GM12892 (cell line): ENCODE measurements at regions not wholly inside any gene's neighbourhood (a gene's known extent, or its start where the extent isn't known, plus 50 kb on each side); places are given as distances from the start of the nearest gene placed in this dataset.

Source experiments
- DNase-seq: peaks from one replicate; pipeline ENCODE4 v3.0.0; 2011; ENCODE audit not compliant: insufficient read length
- FAIRE-seq: peaks from 2 replicates; lab custom pipeline; 2011; peaks lifted over from hg19 to GRCh38; lab: Jason Lieb, UNC
- POLR2A ChIP-seq: IDR thresholded peaks from 2 replicates; pipeline ENCODE4 v1.6.1; 2011; ENCODE audit warnings: low read depth, low read length, control low read depth
- POLR2AphosphoS5 ChIP-seq: IDR thresholded peaks from 2 replicates; pipeline ENCODE4 v1.6.1; 2011; ENCODE audit warnings: low read depth, low read length, control low read depth
- TAF1 ChIP-seq: IDR thresholded peaks from 2 replicates; pipeline ENCODE4 v1.6.1; 2011; ENCODE audit warnings: low read depth, mild to moderate bottlenecking, control low read depth, low read length, borderline replicate concordance

DNA sequence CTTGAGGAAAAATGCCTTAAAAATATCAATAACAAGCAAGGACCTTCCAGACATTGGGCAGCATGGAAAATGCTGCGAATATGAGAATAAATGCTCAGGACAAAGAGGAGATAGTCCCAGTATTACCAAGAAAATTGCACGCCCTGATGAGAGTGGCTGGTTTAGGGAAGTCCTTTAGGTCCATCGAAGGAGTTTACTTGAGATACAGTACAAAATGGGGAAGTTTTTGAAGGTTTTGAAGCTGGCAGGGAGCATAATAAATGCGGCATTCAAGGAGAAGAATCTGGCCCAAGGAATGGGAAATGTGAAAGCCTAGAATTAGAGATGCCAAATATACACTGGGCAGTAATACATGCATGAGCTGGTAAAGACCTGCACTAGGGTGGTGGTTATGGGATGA is 90.2 kb upstream of the SPATS2L start:
- DNase-seq = no peak

DNA sequence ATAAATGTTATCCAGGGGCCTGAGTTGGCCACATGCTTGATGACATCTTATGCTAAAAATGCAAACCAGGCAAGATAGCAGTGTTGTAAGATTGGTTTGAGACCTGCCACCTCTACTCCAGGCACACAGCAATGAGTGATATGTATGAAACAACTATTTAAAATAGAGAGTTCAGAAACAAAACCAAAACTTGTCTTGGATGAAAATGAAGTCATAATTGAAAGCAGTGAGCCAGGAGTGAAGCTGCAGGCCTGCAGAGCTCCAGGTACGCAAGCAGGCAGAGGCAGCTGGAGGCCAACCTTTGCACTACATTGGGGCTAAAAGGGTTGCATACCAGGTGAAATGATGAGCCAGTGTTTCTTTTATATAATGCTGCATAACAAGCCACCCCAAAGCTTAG is 89.2 kb upstream of the SPATS2L start:
- no peak for FAIRE-seq
- DNase-seq = no peak
- TF ChIP-seq POLR2AphosphoS5 (no peak), TAF1 (no peak), POLR2A (no peak)

More for the DNA sequence above, 90.2 kb upstream of the SPATS2L start:
- TF ChIP-seq POLR2A (no peak), POLR2AphosphoS5 (no peak), TAF1 (no peak)
- FAIRE-seq = no peak

GRCh38 chr2:200218645-200219044 is 87.8 kb upstream of the SPATS2L start:
- DNase-seq (no peak), FAIRE-seq (no peak)
- TF ChIP-seq POLR2A = no peak

DNA sequence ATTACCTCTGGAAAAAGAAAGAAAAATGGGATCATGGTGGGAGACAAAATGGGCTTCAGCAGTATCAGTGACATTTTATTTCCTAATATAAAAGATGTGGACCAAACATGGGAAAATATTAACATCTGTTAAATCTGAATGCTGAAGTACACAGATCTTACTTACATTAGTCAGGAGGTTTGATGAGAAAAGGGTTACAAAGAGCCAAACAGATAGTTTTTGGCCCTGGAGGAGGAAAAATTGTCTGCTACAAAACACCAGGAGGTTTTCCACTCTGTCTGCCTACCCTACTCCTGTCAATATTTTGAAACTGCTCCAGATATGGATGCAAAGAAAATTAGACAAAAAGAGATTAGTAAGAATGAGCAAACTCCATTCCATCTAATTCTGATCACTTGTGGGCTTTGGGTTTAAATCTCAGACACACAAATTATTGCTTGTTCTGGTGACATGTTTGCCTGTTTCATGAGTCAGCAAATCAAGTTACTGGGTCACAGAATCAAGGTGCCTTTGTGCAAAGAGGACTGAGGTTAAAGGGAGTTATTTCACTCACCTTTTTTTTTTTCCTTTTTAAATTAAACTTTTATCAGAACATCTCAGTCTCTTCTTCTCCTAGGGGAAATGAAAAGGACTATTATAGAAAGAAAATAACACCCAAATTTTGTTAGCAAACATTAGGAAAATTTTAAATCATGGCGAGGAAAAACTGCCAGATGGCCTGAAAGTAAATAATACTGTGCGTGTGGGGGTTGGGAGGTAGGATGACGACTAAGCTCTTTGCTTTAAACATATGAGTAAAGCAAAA is 87.0 kb upstream of the SPATS2L start:
- no peak for FAIRE-seq
- TF ChIP-seq POLR2A = no peak
- TF ChIP-seq TAF1 = no peak
- TF ChIP-seq POLR2AphosphoS5 = no peak
- no peak for DNase-seq

DNA sequence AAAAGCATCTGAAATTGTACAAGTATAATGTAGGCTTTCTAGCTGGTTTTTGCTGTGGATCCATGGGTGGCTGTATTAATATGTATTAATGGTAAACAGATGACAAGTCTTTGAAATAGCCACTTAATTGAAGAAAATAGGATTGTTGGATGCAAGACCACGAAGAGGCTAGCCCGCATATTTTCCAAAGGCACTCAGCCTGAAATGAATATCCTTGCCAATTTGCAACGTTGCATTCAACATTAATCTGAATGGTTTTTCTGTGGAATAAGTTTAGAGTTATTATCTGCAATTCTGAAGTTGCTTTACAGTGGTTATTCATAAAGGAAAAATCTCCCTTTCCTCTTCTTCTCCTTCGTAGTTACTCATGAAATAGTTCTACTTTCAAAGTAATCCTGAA is 86.2 kb upstream of the SPATS2L start:
- DNase-seq (no peak), FAIRE-seq (no peak)
- TF ChIP-seq TAF1 (no peak), POLR2AphosphoS5 (no peak), POLR2A (no peak)

DNA sequence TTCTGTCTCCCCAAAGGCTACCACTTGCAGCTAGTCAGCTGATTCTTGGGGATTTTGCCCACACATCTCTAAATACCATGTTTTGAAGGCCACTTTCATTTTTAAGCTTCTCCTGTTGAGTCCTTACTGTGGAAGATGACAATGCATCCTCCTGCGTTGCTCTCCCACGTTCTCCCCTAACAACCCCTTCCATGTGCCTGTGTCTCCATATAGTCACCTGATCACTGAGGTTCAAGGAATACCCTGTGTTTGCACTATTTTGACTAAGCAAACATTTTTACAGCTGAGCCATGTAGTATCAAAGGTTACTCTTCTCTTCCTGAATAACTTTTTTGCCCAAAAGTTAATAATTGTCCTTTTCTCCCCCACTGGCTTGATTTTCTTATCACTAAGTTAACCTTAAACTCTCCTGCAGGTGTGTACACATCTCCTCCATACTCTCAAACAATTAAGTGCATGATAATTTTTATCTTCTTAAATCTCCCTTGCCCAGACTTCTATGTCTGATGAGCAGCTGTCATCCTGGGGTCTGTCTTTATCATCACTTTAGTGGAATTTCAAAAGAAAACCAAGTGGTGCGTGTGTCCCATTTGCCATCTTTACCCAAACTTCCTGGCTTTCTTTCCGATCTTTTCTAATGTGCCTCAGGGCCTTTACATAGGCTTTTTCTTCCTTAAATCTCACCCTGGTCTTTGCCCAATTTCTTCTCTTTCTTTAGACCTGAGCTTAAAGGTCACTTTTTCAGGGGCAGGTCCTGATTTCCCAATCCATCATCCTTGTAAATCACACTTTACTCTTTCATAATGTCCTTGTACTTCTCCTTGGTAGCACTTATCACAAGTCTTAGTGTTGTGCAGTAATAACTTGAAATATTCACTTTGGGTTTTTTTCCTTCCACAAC is 85.2 kb upstream of the SPATS2L start:
- no peak for TF ChIP-seq POLR2AphosphoS5
- TF ChIP-seq TAF1 = no peak
- TF ChIP-seq POLR2A = no peak
- no peak for DNase-seq
- FAIRE-seq = no peak

DNA sequence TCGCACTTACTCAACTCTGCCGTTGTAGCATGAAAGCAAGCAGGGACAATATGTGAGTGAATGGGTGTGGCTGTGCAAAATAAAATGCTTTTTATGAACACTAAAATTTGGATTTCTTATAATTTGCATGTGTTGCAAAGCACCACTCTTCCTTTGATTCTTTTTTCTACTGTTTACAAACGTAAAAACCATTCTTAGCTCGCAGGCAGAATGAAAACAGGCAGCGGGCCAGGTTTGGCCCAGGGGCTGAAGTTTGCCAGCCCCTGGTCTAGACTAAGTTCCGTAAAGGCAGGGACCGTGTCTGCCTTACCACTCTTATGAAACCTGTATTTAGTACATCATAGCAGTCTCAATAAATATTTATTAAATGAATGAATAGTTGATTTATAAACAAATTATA is 83.7 kb upstream of the SPATS2L start:
- FAIRE-seq = no peak
- TF ChIP-seq POLR2A (no peak), TAF1 (no peak), POLR2AphosphoS5 (no peak)
- no peak for DNase-seq

GRCh38 chr2:200223205-200223784 is 83.2 kb upstream of the SPATS2L start:
- DNase-seq (no peak), FAIRE-seq (no peak)
- no peak for TF ChIP-seq POLR2AphosphoS5
- no peak for TF ChIP-seq TAF1
- no peak for TF ChIP-seq POLR2A

DNA sequence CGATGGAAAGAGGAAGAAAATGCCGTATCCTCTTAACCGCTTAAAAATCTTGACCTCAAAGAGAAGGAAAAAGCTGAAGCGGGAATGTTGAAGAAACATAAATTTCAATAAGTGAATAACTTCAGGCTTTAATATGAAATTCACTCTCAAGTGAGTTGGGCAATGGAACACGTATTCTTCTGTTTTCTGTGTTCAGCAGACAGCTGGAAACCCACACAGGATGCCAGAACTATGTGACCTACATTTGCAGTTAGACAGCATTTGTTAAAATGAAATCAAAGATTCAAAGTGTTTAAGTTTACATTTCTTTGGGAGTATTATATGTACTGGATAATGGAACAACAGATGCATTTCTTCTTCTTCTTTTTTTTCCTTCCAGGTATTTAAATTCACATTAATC is 80.5 kb upstream of the SPATS2L start:
- FAIRE-seq (no peak), DNase-seq (no peak)
- TF ChIP-seq TAF1 = no peak

DNA sequence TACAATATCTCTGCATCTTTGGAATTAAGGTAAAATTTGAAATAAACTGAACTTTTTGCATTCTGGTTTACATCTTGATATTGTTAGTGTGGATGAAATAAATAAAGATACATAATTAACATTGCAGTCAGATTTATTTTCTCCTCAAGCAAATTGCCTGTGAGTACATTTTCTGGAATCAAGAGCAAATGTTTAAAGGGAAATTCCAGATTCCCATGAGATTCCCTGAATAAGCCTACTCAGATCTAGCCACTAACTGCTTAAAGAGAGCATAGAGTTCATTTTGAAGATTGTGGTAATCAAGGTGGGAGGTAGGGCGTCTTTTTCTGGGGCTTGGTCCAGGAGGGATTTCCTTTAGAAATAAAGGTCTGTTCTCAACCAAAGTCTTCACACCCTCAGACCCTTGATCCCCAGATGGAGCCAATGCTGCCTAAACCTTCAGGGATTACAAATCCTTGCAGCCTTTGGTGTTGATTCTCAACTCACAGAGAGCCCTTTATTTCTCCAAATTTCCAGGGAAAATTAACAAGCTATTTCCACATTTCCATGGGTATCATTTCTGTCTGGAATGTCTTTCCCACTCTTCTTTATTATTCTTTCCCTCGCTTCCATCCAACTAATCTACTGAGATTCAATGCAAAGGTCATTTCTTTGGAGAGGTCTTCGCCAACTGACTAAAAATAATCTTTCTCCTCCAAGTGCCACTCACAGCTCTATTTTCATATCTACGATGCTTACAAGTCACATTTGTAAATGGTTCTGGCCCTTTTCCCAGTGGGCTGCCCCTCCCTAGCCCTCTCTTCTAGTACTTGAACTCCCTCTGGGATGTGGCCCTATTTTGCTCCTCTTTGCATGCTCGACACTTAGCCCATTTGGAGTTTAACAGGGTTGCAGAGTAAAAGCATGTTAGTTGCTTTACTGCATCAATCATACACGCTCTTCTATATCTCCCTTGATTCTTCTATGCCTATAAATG is 79.8 kb upstream of the SPATS2L start:
- no peak for FAIRE-seq
- no peak for TF ChIP-seq POLR2AphosphoS5
- no peak for TF ChIP-seq POLR2A
- TF ChIP-seq TAF1 = no peak
- no peak for DNase-seq

GRCh38 chr2:200230716-200231115 is 75.8 kb upstream of the SPATS2L start:
- DNase-seq (no peak), FAIRE-seq (no peak)
- TF ChIP-seq TAF1 (no peak), POLR2A (no peak), POLR2AphosphoS5 (no peak)
